Activated naive CD8-positive, alpha-beta T cell treated with anti-CD3 and anti-CD28 coated beads, Interleukin-2, amount 10 ng/mL, durations not matched to agents 7 days and 5 days (primary cell): ENCODE measurements at regions not wholly inside any gene's neighbourhood (a gene's known extent, or its start where the extent isn't known, plus 50 kb on each side); places are given as distances from the start of the nearest gene placed in this dataset.

Experiments
- ATAC-seq: fragments of 150-1000 bp; cut with Tn5 transposase; one replicate; pipeline ENCODE4 v1.10.0; 2021; ENCODE audit warnings: low read depth, moderate library complexity
- POLR2A ChIA-PET: fragments of 350-600 bp; sonication (Branson Sonifier 250); formaldehyde crosslinking; loops from one replicate; lab custom pipeline; 2021; ENCODE audit warnings: antibody characterized with exemption; lab: Charles Lee
- DNase-seq: peaks from one replicate; pipeline ENCODE4 v3.0.0; 2021
- H3K27ac Mint-ChIP-seq: one replicate; pipeline ENCODE4 v1.8.0; 2022; ENCODE audit warnings: mild to moderate bottlenecking, mixed read lengths
- H3K27me3 Mint-ChIP-seq: one replicate; pipeline ENCODE4 v1.8.0; 2022; ENCODE audit warnings: mild to moderate bottlenecking, moderate library complexity, mixed read lengths
- H3K36me3 Mint-ChIP-seq: one replicate; pipeline ENCODE4 v1.8.0; 2021; ENCODE audit warnings: mild to moderate bottlenecking, mixed read lengths
- H3K4me1 Mint-ChIP-seq: one replicate; pipeline ENCODE4 v1.8.0; 2021; ENCODE audit warnings: mixed read lengths
- H3K4me3 Mint-ChIP-seq: one replicate; pipeline ENCODE4 v1.8.0; 2022; ENCODE audit warnings: mild to moderate bottlenecking, moderate library complexity, mixed read lengths
- H3K9me3 Mint-ChIP-seq: one replicate; pipeline ENCODE4 v1.8.0; 2021; ENCODE audit warnings: mixed read lengths

DNA sequence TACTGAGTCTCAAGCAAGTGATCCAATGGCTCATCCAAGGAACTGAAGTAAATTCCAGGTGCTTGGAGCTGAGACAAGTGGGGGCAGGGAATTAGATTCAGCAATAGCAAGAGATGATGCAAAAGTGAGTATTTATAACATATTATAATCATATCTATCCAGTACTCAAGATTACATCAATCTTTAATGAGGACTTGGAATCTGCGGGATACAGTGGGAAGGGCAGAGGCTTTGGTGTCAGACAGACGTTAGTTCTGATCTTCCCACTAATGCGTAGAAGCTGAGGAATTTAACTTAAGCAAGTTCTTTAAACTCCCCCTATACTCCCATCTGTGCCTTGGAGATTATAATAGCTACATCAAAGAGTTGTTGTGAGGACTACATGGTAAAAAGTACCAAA lies 143.4 kb upstream of the NWD2 start:
- Mint-ChIP-seq H3K4me1 (no peaks in the 10 kb centered on the region), H3K27me3 (no peaks in the 10 kb centered on the region), H3K36me3 (no peaks in the 10 kb centered on the region), H3K4me3 (no peak overlapping the region), H3K27ac (no peak overlapping the region), H3K9me3 (no peaks in the 10 kb centered on the region)
- POLR2A ChIA-PET = no interaction called here
- ATAC-seq (no peak), DNase-seq (no peak)

DNA sequence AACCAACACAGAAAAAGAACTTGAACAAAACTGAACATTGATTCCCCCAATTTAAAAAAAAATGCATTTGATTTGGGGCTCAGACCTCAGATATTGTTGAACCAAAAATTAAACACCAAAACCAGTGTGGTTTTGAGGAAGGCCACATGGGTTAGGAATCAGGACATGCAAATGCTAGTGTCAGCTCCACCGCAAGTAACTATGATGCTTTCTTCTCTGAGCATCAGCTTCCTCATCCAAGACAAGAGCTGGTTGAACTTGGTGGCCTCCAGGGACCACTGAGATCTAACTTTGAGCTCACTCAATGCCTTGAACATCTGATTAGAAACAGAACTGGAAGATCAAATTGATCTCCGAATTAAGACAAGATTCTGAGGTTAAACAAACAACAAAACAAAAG lies 142.9 kb upstream of the NWD2 start:
- Mint-ChIP-seq H3K27ac (no peak overlapping the region), H3K4me1 (no peaks in the 10 kb centered on the region), H3K36me3 (no peaks in the 10 kb centered on the region), H3K4me3 (no peak overlapping the region), H3K9me3 (no peaks in the 10 kb centered on the region), H3K27me3 (no peaks in the 10 kb centered on the region)
- POLR2A ChIA-PET = no interaction called here
- no peak for ATAC-seq
- DNase-seq = no peak

GRCh38 chr4:37109756-37110155 lies 134.8 kb upstream of the NWD2 start:
- H3K4me1 Mint-ChIP-seq = no peaks in the 10 kb centered on the region
- DNase-seq (no peak), ATAC-seq (no peak)
- H3K4me3 Mint-ChIP-seq = no peak overlapping the region
- POLR2A ChIA-PET = no interaction called here
- H3K27me3 Mint-ChIP-seq = no peaks in the 10 kb centered on the region
- no peaks in the 10 kb centered on the region for H3K36me3 Mint-ChIP-seq
- no peaks in the 10 kb centered on the region for H3K9me3 Mint-ChIP-seq
- H3K27ac Mint-ChIP-seq = no peak overlapping the region

DNA sequence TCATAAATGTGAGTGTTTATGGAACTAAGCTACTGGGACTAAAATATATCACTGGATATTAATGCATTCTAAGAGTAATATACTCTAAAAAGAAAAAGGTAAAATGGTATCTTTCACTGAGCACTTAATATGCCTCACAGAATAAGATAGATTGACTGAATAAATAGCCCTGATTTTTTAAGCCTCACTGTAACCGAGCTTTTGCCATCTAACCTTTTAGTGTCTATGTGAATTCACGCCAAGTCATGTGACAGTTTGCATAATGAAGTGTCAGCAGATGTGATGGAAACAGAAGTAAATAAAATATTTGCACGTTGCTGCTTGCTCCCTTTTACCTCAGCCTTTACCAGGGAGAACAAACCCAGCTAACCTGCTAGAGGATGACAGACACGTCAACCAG lies 119.7 kb upstream of the NWD2 start:
- no peak overlapping the region for H3K27ac Mint-ChIP-seq
- H3K4me3 Mint-ChIP-seq = no peak overlapping the region
- H3K36me3 Mint-ChIP-seq = no peaks in the 10 kb centered on the region
- no peaks in the 10 kb centered on the region for H3K4me1 Mint-ChIP-seq
- no peaks in the 10 kb centered on the region for H3K27me3 Mint-ChIP-seq
- DNase-seq = no peak
- POLR2A ChIA-PET = no interaction called here
- no peak for ATAC-seq
- no peaks in the 10 kb centered on the region for H3K9me3 Mint-ChIP-seq

DNA sequence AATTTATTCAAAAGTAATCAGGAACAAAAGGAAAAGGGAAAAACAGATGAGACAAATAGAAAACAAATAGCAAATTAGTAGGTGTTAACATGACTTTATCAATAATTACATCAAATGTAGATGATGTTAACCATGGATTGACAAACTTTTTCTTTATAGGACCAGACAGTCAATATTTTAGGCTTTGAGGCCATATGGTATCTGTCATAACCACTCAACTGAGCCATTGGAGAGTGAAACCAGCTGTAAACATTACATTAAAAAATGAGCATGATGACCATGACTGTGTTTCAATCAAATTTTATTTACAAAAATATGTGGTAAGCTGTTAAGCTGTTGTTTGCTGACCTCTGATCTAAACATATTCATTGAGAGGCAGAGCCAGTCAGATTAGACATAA lies 118.5 kb upstream of the NWD2 start:
- H3K27me3 Mint-ChIP-seq = no peaks in the 10 kb centered on the region
- H3K9me3 Mint-ChIP-seq = no peaks in the 10 kb centered on the region
- DNase-seq = no peak
- POLR2A ChIA-PET = no interaction called here
- H3K36me3 Mint-ChIP-seq = no peaks in the 10 kb centered on the region
- ATAC-seq = no peak
- no peaks in the 10 kb centered on the region for H3K4me1 Mint-ChIP-seq
- H3K27ac Mint-ChIP-seq = no peak overlapping the region
- no peak overlapping the region for H3K4me3 Mint-ChIP-seq

GRCh38 chr4:37130465-37130864 lies 114.1 kb upstream of the NWD2 start:
- no peak overlapping the region for H3K4me3 Mint-ChIP-seq
- no peaks in the 10 kb centered on the region for H3K27me3 Mint-ChIP-seq
- no peaks in the 10 kb centered on the region for H3K36me3 Mint-ChIP-seq
- ATAC-seq = no peak
- POLR2A ChIA-PET = interaction anchor here (0.6 kb wide), 1 partner anchor 15 kb away, joined by 3 read pairs; no protein-coding TSS in a partner anchor
- no peak overlapping the region for H3K27ac Mint-ChIP-seq
- no peaks in the 10 kb centered on the region for H3K9me3 Mint-ChIP-seq
- H3K4me1 Mint-ChIP-seq = no peaks in the 10 kb centered on the region
- DNase-seq = no peak

GRCh38 chr4:37132351-37132974 lies 112.1 kb upstream of the NWD2 start:
- Mint-ChIP-seq H3K27me3 (no peaks in the 10 kb centered on the region), H3K36me3 (no peaks in the 10 kb centered on the region)

DNA sequence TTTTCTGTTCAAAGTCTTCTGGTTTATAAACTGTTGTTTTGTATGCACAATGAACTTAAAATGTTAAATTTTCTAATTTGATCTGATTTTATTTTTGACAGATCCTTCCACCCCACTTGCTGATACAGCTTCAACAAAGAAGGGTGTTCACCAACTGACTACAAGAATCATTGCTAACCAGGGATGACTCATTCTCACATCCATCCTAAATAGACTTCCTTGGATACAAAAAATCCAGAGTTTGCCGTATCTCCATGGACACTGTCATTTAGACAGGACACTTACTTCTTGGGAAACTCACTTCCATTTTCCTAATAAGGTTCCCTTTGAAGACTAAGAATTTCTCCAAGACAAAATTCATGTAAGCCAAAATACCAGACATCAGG lies 111.6 kb upstream of the NWD2 start:
- H3K4me1 Mint-ChIP-seq = no peaks in the 10 kb centered on the region
- H3K27ac Mint-ChIP-seq = no peak overlapping the region
- ATAC-seq (no peak), DNase-seq (no peak)
- POLR2A ChIA-PET = no interaction called here
- H3K9me3 Mint-ChIP-seq = no peaks in the 10 kb centered on the region
- H3K27me3 Mint-ChIP-seq = no peaks in the 10 kb centered on the region
- H3K36me3 Mint-ChIP-seq = no peaks in the 10 kb centered on the region
- H3K4me3 Mint-ChIP-seq = no peak overlapping the region

More at GRCh38 chr4:37132351-37132974, 112.1 kb upstream of the NWD2 start:
- Mint-ChIP-seq H3K9me3 (no peaks in the 10 kb centered on the region), H3K27ac (no peak overlapping the region), H3K4me1 (no peaks in the 10 kb centered on the region), H3K4me3 (no peak overlapping the region)
- no peak for DNase-seq
- POLR2A ChIA-PET = no interaction called here
- no peak for ATAC-seq

DNA sequence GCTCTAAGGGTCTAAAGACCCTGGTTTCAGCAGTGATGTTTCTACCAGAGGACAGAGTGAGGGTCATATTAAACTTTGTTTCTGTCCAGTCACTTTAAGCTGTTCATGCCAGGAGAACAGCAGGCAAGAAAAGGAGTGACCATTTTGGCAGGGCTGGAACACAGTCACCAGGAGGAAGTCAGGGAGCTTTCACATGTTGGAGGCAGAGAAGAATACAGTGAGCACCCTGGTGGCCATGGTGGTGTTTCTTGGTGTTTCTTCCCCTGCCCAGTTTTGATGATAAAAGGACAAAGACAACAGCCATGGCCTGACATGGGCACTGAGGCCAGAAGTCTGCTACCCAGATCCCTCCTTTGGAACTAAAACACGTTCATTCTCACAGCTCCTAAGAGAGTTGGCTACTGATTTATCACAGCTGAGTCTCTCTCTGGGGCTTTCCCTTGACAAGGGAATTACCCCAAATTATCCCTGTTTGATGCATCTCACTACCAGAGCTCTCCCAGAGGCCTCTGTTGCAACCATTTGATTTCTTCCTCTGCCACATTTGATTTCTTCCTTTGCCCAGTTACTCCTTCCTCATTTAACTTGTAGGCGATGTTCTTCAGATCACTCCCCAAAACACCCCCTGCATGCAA lies 106.4 kb upstream of the NWD2 start:
- DNase-seq = no peak
- POLR2A ChIA-PET = no interaction called here
- H3K4me3 Mint-ChIP-seq = no peak overlapping the region
- no peak for ATAC-seq
- H3K36me3 Mint-ChIP-seq = no peaks in the 10 kb centered on the region
- H3K9me3 Mint-ChIP-seq = no peaks in the 10 kb centered on the region
- H3K4me1 Mint-ChIP-seq = no peaks in the 10 kb centered on the region
- no peak overlapping the region for H3K27ac Mint-ChIP-seq
- H3K27me3 Mint-ChIP-seq = no peaks in the 10 kb centered on the region

DNA sequence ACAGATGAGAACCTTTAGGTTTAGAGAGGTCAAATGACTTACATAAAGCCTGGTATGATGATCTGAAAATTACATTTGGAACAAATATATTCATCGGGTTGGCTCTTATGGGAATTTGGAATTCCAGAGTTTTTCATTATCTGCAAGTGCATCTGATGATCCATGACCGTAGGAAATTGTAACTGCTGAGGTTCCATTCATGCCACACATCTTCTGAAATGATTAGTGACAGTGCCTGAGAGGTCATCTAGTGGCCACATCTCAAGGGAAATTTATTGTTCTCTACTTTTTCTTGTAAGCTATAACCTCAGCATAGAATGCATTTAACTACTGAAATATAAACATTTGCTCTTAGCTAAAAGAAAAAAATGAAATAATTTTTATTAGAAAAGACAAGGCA lies 105.8 kb upstream of the NWD2 start:
- H3K4me1 Mint-ChIP-seq = no peaks in the 10 kb centered on the region
- ATAC-seq = no peak
- no peak overlapping the region for H3K27ac Mint-ChIP-seq
- H3K9me3 Mint-ChIP-seq = no peaks in the 10 kb centered on the region
- no peak for DNase-seq
- no peaks in the 10 kb centered on the region for H3K27me3 Mint-ChIP-seq
- no peaks in the 10 kb centered on the region for H3K36me3 Mint-ChIP-seq
- POLR2A ChIA-PET = no interaction called here
- H3K4me3 Mint-ChIP-seq = no peak overlapping the region

DNA sequence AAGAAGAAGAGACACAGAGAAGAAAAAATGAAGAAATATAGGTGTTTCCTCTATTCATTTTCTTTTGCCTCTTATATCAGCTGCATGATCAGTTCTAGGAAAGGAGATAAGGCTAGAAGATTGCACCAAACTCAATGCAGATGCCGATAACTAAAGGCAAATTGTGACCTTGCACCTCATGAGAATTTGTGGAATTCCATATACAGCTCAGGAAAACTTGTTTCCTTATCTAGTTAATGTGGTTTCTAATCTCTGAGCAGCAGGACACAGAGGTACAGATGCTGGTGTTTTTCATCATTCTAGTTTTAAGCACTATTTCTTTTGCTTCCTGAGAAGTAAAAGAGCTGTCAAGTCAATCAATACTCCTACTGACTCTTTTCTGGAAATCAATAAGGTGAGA lies 104.6 kb upstream of the NWD2 start:
- DNase-seq (no peak), ATAC-seq (no peak)
- Mint-ChIP-seq H3K9me3 (no peaks in the 10 kb centered on the region), H3K4me1 (no peaks in the 10 kb centered on the region), H3K4me3 (no peak overlapping the region), H3K27ac (no peak overlapping the region), H3K36me3 (no peaks in the 10 kb centered on the region), H3K27me3 (no peaks in the 10 kb centered on the region)
- POLR2A ChIA-PET = no interaction called here

GRCh38 chr4:37146260-37146659 lies 98.3 kb upstream of the NWD2 start:
- Mint-ChIP-seq H3K9me3 (no peaks in the 10 kb centered on the region), H3K27me3 (no peaks in the 10 kb centered on the region), H3K4me3 (no peak overlapping the region), H3K4me1 (no peaks in the 10 kb centered on the region), H3K27ac (no peak overlapping the region), H3K36me3 (no peaks in the 10 kb centered on the region)
- POLR2A ChIA-PET = no interaction called here
- DNase-seq (no peak), ATAC-seq (no peak)

DNA sequence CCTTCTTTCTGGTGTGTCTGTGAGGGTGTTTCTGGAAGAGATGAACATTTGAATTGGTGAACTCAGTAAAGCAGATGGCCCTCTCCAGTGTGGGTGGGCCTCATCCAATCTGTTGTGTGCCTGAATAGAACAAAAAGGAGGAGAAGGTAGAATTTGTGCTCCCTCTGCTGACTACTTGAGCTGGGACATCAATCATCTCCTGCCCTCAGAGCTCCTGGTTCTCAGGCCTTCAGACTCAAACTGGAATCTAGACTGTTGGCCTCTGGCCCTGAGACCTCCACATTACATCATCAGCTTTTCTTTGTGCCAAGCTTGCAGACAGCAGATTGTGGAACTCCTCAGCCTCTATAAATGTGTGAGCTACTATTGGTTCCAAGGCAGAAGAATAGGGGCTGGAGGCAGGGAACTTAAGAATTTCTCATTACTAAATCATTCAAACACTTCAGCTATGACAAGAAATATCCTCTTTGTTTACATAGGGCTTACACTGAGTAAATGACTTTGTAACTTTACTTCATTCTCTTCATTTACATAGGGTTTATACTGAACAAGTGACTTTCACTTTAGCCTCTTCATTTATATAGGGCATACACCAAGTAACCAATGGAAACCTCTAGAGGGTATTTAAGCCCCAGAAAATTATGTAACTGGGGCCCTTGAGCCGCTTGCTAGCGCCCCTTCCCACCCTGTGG lies 86.9 kb upstream of the NWD2 start:
- H3K4me3 Mint-ChIP-seq = no peak overlapping the region
- H3K4me1 Mint-ChIP-seq = no peaks in the 10 kb centered on the region
- H3K9me3 Mint-ChIP-seq = no peaks in the 10 kb centered on the region
- no peaks in the 10 kb centered on the region for H3K27me3 Mint-ChIP-seq
- no peak for DNase-seq
- no peaks in the 10 kb centered on the region for H3K36me3 Mint-ChIP-seq
- no peak for ATAC-seq
- no peak overlapping the region for H3K27ac Mint-ChIP-seq
- POLR2A ChIA-PET = no interaction called here

GRCh38 chr4:37160653-37161052 lies 83.9 kb upstream of the NWD2 start:
- H3K27me3 Mint-ChIP-seq = no peaks in the 10 kb centered on the region
- no peaks in the 10 kb centered on the region for H3K4me1 Mint-ChIP-seq
- POLR2A ChIA-PET = no interaction called here
- no peaks in the 10 kb centered on the region for H3K9me3 Mint-ChIP-seq
- no peak overlapping the region for H3K4me3 Mint-ChIP-seq
- no peak overlapping the region for H3K27ac Mint-ChIP-seq
- H3K36me3 Mint-ChIP-seq = no peaks in the 10 kb centered on the region
- DNase-seq = no peak
- ATAC-seq = no peak
